ENCODE measurements at regions not wholly inside any gene's neighbourhood (a gene's known extent, or its start where the extent isn't known, plus 50 kb on each side); places are given as distances from the start of the nearest gene placed in this dataset.

GRCh38 chr6:134756374-134757025 lies 193.4 kb downstream of the ALDH8A1 start:
- no peak overlapping the region for H3K27ac ChIP-seq
- no peaks in the 10 kb centered on the region for H3K27me3 ChIP-seq
- TF ChIP-seq POLR2A (IDR thresholded peaks at IDR 0.05): no peak
- no peak for TF ChIP-seq EP300 (IDR thresholded peaks at IDR 0.05)
- TF ChIP-seq CTCF (IDR thresholded peaks at IDR 0.05): no peak
- TF ChIP-seq POLR2AphosphoS5 (IDR thresholded peaks at IDR 0.05): no peak
- H3K9me3 ChIP-seq: no peaks in the 10 kb centered on the region
- no peaks in the 10 kb centered on the region for H3K36me3 ChIP-seq
- H3K4me3 ChIP-seq: no peak overlapping the region
- peaks cover 10% of the 10 kb centered on the region for H3K4me1 ChIP-seq
- 79% methylated on average over 2 of the region's 2 CpGs for WGBS
- DNase-seq (ENCODE audit: low spot score in 2 of 2): no peak

GRCh38 chr6:134754013-134754690 lies 195.7 kb downstream of the ALDH8A1 start:
- H3K9me3 ChIP-seq: no peaks in the 10 kb centered on the region
- H3K4me1 ChIP-seq: peaks cover 10% of the 10 kb centered on the region
- no peak overlapping the region for H3K27ac ChIP-seq
- DNase-seq (ENCODE audit: low spot score in 2 of 2): no peak
- TF ChIP-seq CTCF (IDR thresholded peaks at IDR 0.05) (no peak), POLR2A (IDR thresholded peaks at IDR 0.05) (no peak), EP300 (IDR thresholded peaks at IDR 0.05) (no peak), POLR2AphosphoS5 (IDR thresholded peaks at IDR 0.05) (no peak)
- 70% methylated on average over 4 of the region's 4 CpGs for WGBS
- H3K36me3 ChIP-seq: no peaks in the 10 kb centered on the region
- H3K27me3 ChIP-seq: no peaks in the 10 kb centered on the region
- H3K4me3 ChIP-seq: no peak overlapping the region

GRCh38 chr6:134753001-134753400 lies 196.9 kb downstream of the ALDH8A1 start:
- Histone ChIP-seq H3K27me3 (no peaks in the 10 kb centered on the region), H3K27ac (no peak overlapping the region), H3K4me3 (no peak overlapping the region), H3K9me3 (no peaks in the 10 kb centered on the region), H3K36me3 (no peaks in the 10 kb centered on the region), H3K4me1 (peaks cover 4% of the 10 kb centered on the region)
- DNase-seq (ENCODE audit: low spot score in 2 of 2): no peak
- TF ChIP-seq EP300 (IDR thresholded peaks at IDR 0.05): no peak
- TF ChIP-seq POLR2A (IDR thresholded peaks at IDR 0.05): no peak
- TF ChIP-seq POLR2AphosphoS5 (IDR thresholded peaks at IDR 0.05): no peak
- TF ChIP-seq CTCF (IDR thresholded peaks at IDR 0.05): no peak
- WGBS: 51% methylated on average over 4 of the region's 4 CpGs

GRCh38 chr6:134752445-134752844 lies 197.5 kb downstream of the ALDH8A1 start:
- H3K4me1 ChIP-seq: no peaks in the 10 kb centered on the region
- TF ChIP-seq CTCF (IDR thresholded peaks at IDR 0.05): no peak
- no peak for TF ChIP-seq POLR2AphosphoS5 (IDR thresholded peaks at IDR 0.05)
- no peak for TF ChIP-seq EP300 (IDR thresholded peaks at IDR 0.05)
- TF ChIP-seq POLR2A (IDR thresholded peaks at IDR 0.05): no peak
- no peaks in the 10 kb centered on the region for H3K36me3 ChIP-seq
- no peak overlapping the region for H3K27ac ChIP-seq
- WGBS: 88% methylated on average over 5 of the region's 5 CpGs
- no peak for DNase-seq (ENCODE audit: low spot score in 2 of 2)
- no peaks in the 10 kb centered on the region for H3K9me3 ChIP-seq
- H3K27me3 ChIP-seq: no peaks in the 10 kb centered on the region
- H3K4me3 ChIP-seq: no peak overlapping the region

- H3K36me3 ChIP-seq: no peaks in the 10 kb centered on the region
- no peaks in the 10 kb centered on the region for H3K4me1 ChIP-seq
- no peaks in the 10 kb centered on the region for H3K9me3 ChIP-seq
- H3K27ac ChIP-seq: no peak overlapping the region
- H3K4me3 ChIP-seq: no peak overlapping the region
- DNase-seq (ENCODE audit: low spot score in 2 of 2): no peak
- H3K27me3 ChIP-seq: no peaks in the 10 kb centered on the region
- no peak for TF ChIP-seq POLR2AphosphoS5 (IDR thresholded peaks at IDR 0.05)
- TF ChIP-seq EP300 (IDR thresholded peaks at IDR 0.05): no peak
- no peak for TF ChIP-seq CTCF (IDR thresholded peaks at IDR 0.05)
- TF ChIP-seq POLR2A (IDR thresholded peaks at IDR 0.05): no peak
Measured at GRCh38 chr6:134750669-134751068, 199.2 kb downstream of the ALDH8A1 start.

All from suprapubic skin (tissue), 4 donors.